OCI-LY7 (cell line): ENCODE measurements at regions not wholly inside any gene's neighbourhood (a gene's known extent, or its start where the extent isn't known, plus 50 kb on each side); places are given as distances from the start of the nearest gene placed in this dataset.

ENCODE experiments used
- CTCF ChIP-seq: fragments of 200-600 bp; sonication (generic); conservative IDR thresholded peaks from 2 replicates; pipeline ENCODE4 v1.5.1; 2014; ENCODE audit warnings: mild to moderate bottlenecking, antibody characterized with exemption, low read length, moderate library complexity, mixed read lengths
- EZH2phosphoT487 ChIP-seq: fragments of 200-600 bp; sonication (generic); IDR thresholded peaks from 2 replicates; pipeline ENCODE4 v1.6.1; 2018; ENCODE audit warnings: low read depth, borderline replicate concordance, mild to moderate bottlenecking, mixed run types, antibody characterized with exemption, low read length, moderate library complexity, mixed read lengths

- TF ChIP-seq CTCF, result no peak
- TF ChIP-seq EZH2phosphoT487, result no peak
Measured at GRCh38 chr6:94835264-94835663, 742.1 kb upstream of the MANEA start.
